HL-60 (cell line): ENCODE measurements at regions not wholly inside any gene's neighbourhood (a gene's known extent, or its start where the extent isn't known, plus 50 kb on each side); places are given as distances from the start of the nearest gene placed in this dataset.

Source experiments
- DNase-seq, 2 experiments: peaks; one replicate each; pipeline ENCODE4 v3.0.0-alpha.2; 2010 to 2020; ENCODE audit warnings: low read depth in 1 of 2, low spot score in 1 of 2
- H3K27ac ChIP-seq: fragments of 250-450 bp; sonication (Bioruptor Pico); replicated peaks from 2 replicates; pipeline ENCODE4 v1.5.1; 2020; ENCODE audit warnings: mild to moderate bottlenecking, moderate library complexity
- H3K27me3 ChIP-seq: fragments of 250-450 bp; sonication (Bioruptor Pico); 2 replicates; pipeline ENCODE4 v1.5.1; 2021; ENCODE audit warnings: mild to moderate bottlenecking, moderate library complexity; ENCODE audit not compliant: insufficient read depth, poor library complexity, severe bottlenecking
- H3K4me3 ChIP-seq: replicated peaks from 2 replicates; pipeline ENCODE4 v1.5.1; 2011; ENCODE audit warnings: mild to moderate bottlenecking, control low read depth, low read length; ENCODE audit not compliant: insufficient read depth
- CTCF ChIP-seq: IDR thresholded peaks from one replicate; pipeline ENCODE4 v1.5.1; 2011; ENCODE audit warnings: low read length, control low read depth, inconsistent platforms; ENCODE audit not compliant: insufficient read depth
- GABPA ChIP-seq: IDR thresholded peaks from 2 replicates; pipeline ENCODE4 v1.6.1; 2012; ENCODE audit warnings: low read depth
- POLR2AphosphoS5 ChIP-seq: IDR thresholded peaks from 2 replicates; pipeline ENCODE4 v1.6.1; 2012; ENCODE audit warnings: low read depth
- REST ChIP-seq: IDR thresholded peaks from 2 replicates; pipeline ENCODE4 v1.6.1; 2012; ENCODE audit warnings: low read depth; ENCODE audit not compliant: insufficient replicate concordance
- SPI1 ChIP-seq: IDR thresholded peaks from 2 replicates; pipeline ENCODE4 v1.6.1; 2012; ENCODE audit warnings: low read depth, mild to moderate bottlenecking, borderline replicate concordance

- no peak for DNase-seq
Measured at GRCh38 chr5:73395256-73395655, 53.3 kb downstream of the FOXD1 start.

GRCh38 chr5:73394610-73395009, 54.0 kb downstream of the FOXD1 start:
- Histone ChIP-seq H3K27ac (no peak overlapping the region), H3K27me3 (no peaks in the 10 kb centered on the region), H3K4me3 (no peak overlapping the region)
- no peak for DNase-seq
- TF ChIP-seq REST: no peak
- TF ChIP-seq GABPA: no peak
- TF ChIP-seq SPI1: no peak
- no peak for TF ChIP-seq CTCF
- TF ChIP-seq POLR2AphosphoS5: no peak

More at GRCh38 chr5:73395256-73395655, 53.3 kb downstream of the FOXD1 start:
- Histone ChIP-seq H3K27ac (no peak overlapping the region), H3K4me3 (no peak overlapping the region), H3K27me3 (no peaks in the 10 kb centered on the region)
- no peak for TF ChIP-seq POLR2AphosphoS5

- TF ChIP-seq POLR2AphosphoS5 (no peak), CTCF (no peak), GABPA (no peak), SPI1 (no peak), REST (no peak)
Measured at GRCh38 chr5:73393611-73394489, 54.7 kb downstream of the FOXD1 start.

GRCh38 chr5:73392775-73393174, 55.8 kb downstream of the FOXD1 start:
- H3K27me3 ChIP-seq: no peaks in the 10 kb centered on the region
- no peak overlapping the region for H3K27ac ChIP-seq
- no peak for DNase-seq
- H3K4me3 ChIP-seq: no peak overlapping the region
- no peak for TF ChIP-seq CTCF
- no peak for TF ChIP-seq POLR2AphosphoS5

More at GRCh38 chr5:73393611-73394489, 54.7 kb downstream of the FOXD1 start:
- DNase-seq: no peak
- H3K4me3 ChIP-seq: no peak overlapping the region
- no peak overlapping the region for H3K27ac ChIP-seq
- H3K27me3 ChIP-seq: no peaks in the 10 kb centered on the region
